B cell (primary cell): ENCODE measurements at regions not wholly inside any gene's neighbourhood (a gene's known extent, or its start where the extent isn't known, plus 50 kb on each side); places are given as distances from the start of the nearest gene placed in this dataset.

Source experiments
- ATAC-seq: fragments of 200-7000 bp; cut with Tn5 transposase; one replicate; pipeline ENCODE4 v1.10.0; 2021; ENCODE audit warnings: low read depth, mild to moderate bottlenecking, moderate number of reproducible peaks, moderate library complexity
- CTCF ChIA-PET: fragments of 350-600 bp; sonication (Branson Sonifier 250); formaldehyde crosslinking; loops from one replicate; lab custom pipeline; 2021; ENCODE audit warnings: antibody characterized with exemption, inconsistent platforms; lab: Charles Lee
- POLR2A ChIA-PET: fragments of 350-600 bp; sonication (Branson Sonifier 250); formaldehyde crosslinking; loops from one replicate; lab custom pipeline; 2021; ENCODE audit warnings: antibody characterized with exemption; lab: Charles Lee
- DNase-seq: peaks from one replicate; pipeline ENCODE4 v3.0.0; 2013
- H2AFZ ChIP-seq: 2 replicates; pipeline ENCODE4 v1.6.1; 2012; ENCODE audit warnings: mild to moderate bottlenecking, low read depth, low read length; ENCODE audit not compliant: insufficient read depth, poor library complexity, severe bottlenecking
- H3K27ac ChIP-seq, 2 donors: 1 replicate in 1 of 2; 2 replicates in 1 of 2; pipeline ENCODE4 v1.5.1; 2012 to 2013; ENCODE audit warnings: low read length in 2 of 2, mild to moderate bottlenecking in 2 of 2, moderate library complexity in 1 of 2
- H3K27me3 ChIP-seq, 4 experiments: fragments of 200-600 bp in 1 of 4; sonication (generic) in 1 of 4; replicated peaks in 1 of 4; 1 replicate in 2 of 4; 2 replicates in 2 of 4; pipeline versions ENCODE4 v1.6.1 to v1.7.0; 2013 to 2016; ENCODE audit warnings: low read length in 3 of 4, mild to moderate bottlenecking in 2 of 4, mixed read lengths in 1 of 4, moderate library complexity in 1 of 4; ENCODE audit not compliant: insufficient read depth in 4 of 4, control insufficient read depth in 3 of 4; ENCODE audit errors: control extremely low read depth in 1 of 4
- H3K36me3 ChIP-seq, 2 experiments: replicated peaks in 1 of 2; 1 replicate in 1 of 2; 2 replicates in 1 of 2; pipeline versions ENCODE4 v1.6.1 to v1.7.1; 2013; ENCODE audit warnings: low read length in 1 of 2; ENCODE audit not compliant: insufficient read depth in 2 of 2, control insufficient read depth in 1 of 2; ENCODE audit errors: control extremely low read depth in 1 of 2, extremely low read depth in 1 of 2
- H3K4me1 ChIP-seq, 2 donors: fragments of 200-600 bp in 1 of 2; sonication (generic) in 1 of 2; 1 replicate in 1 of 2; 2 replicates in 1 of 2; pipeline versions ENCODE4 v1.5.1 to v1.6.1; 2013 to 2017; ENCODE audit warnings: low read length in 2 of 2; ENCODE audit not compliant: control insufficient read depth in 2 of 2, insufficient read depth in 2 of 2
- H3K4me2 ChIP-seq: replicated peaks from 2 replicates; pipeline ENCODE3; 2012; ENCODE audit warnings: mild to moderate bottlenecking, low read depth, low read length; ENCODE audit not compliant: poor library complexity, severe bottlenecking
- H3K4me3 ChIP-seq, 5 experiments: fragments of 200-600 bp in 1 of 5; sonication (generic) in 1 of 5; 1 replicate in 3 of 5; 2 replicates in 2 of 5; pipeline versions ENCODE4 v1.5.1 to v1.7.0; 2011 to 2016; ENCODE audit warnings: low read length in 4 of 5, mild to moderate bottlenecking in 4 of 5, low read depth in 2 of 5, control low read depth in 1 of 5, moderate library complexity in 1 of 5; ENCODE audit not compliant: insufficient read depth in 1 of 5; ENCODE audit errors: control extremely low read depth in 1 of 5, extremely low read depth in 1 of 5
- H3K79me2 ChIP-seq: fragments of 200-600 bp; sonication (generic); one replicate; pipeline ENCODE4 v1.6.0; 2016; ENCODE audit warnings: low read length; ENCODE audit not compliant: control insufficient read depth, insufficient read depth
- H3K9ac ChIP-seq: fragments of 200-600 bp; sonication (generic); 2 replicates; pipeline ENCODE4 v1.6.1; 2017; ENCODE audit warnings: mild to moderate bottlenecking, low read length, moderate library complexity
- H3K9me3 ChIP-seq, 3 donors: one replicate each; pipeline versions ENCODE4 v1.6.1 to v1.7.1; 2013; ENCODE audit warnings: low read length in 2 of 3; ENCODE audit not compliant: control insufficient read depth in 2 of 3, insufficient read depth in 1 of 3; ENCODE audit errors: control extremely low read depth in 1 of 3
- H4K20me1 ChIP-seq: 2 replicates; pipeline ENCODE4 v1.6.0; 2012; ENCODE audit warnings: mild to moderate bottlenecking, low read length; ENCODE audit not compliant: insufficient read depth, control insufficient read depth, poor library complexity, severe bottlenecking
- H3K27ac Mint-ChIP-seq: one replicate; pipeline ENCODE4 v1.8.0; 2021; ENCODE audit warnings: mixed read lengths
- H3K27me3 Mint-ChIP-seq: one replicate; pipeline ENCODE4 v1.8.0; 2021; ENCODE audit warnings: mixed read lengths
- H3K4me1 Mint-ChIP-seq: one replicate; pipeline ENCODE4 v1.8.0; 2021; ENCODE audit warnings: mixed read lengths
- H3K4me3 Mint-ChIP-seq: one replicate; pipeline ENCODE4 v1.8.0; 2021; ENCODE audit warnings: mixed read lengths
- H3K9me3 Mint-ChIP-seq: one replicate; pipeline ENCODE4 v1.8.0; 2022; ENCODE audit warnings: mixed read lengths; ENCODE audit not compliant: insufficient read depth
- CTCF ChIP-seq: fragments of 200-600 bp; IDR thresholded peaks from one replicate; pipeline ENCODE4 v1.8.0; 2022; ENCODE audit warnings: antibody characterized with exemption, mild to moderate bottlenecking
- EZH2 ChIP-seq: IDR thresholded peaks from 2 replicates; pipeline ENCODE4 v1.6.1; 2012; ENCODE audit warnings: borderline replicate concordance, low read depth, mild to moderate bottlenecking, moderate library complexity, low read length; ENCODE audit not compliant: insufficient read depth, poor library complexity, severe bottlenecking
- WGBS: methylation state at CpG from one replicate; pipeline ENCODE4 v1.1.5; 2013; ENCODE audit warnings: missing lambda C conversion rate; ENCODE audit not compliant: insufficient coverage; 5-methylcytosine and 5-hydroxymethylcytosine counted together
- intact Hi-C: fragments of 100-400 bp; cut with micrococcal nuclease; formaldehyde crosslinking; loops from one replicate; pipeline ENCODE4 v1.10.0; 2022

- Mint-ChIP-seq H3K9me3 (peaks cover 3% of the 10 kb centered on the region), H3K4me1 (no peaks in the 10 kb centered on the region), H3K4me3 (no peak overlapping the region), H3K27me3 (no peaks in the 10 kb centered on the region), H3K27ac (no peak overlapping the region)
- Histone ChIP-seq H4K20me1 (no peaks in the 10 kb centered on the region), H3K27ac (no peak overlapping the region), H3K36me3 (no peaks in the 10 kb centered on the region), H3K4me3 (no peak overlapping the region), H3K27me3 (no peaks in the 10 kb centered on the region), H3K4me2 (no peak overlapping the region), H3K4me1 (no peaks in the 10 kb centered on the region), H3K9me3 (peaks cover 0 to 12% (median 0%) of the 10 kb centered on the region in 3 donors), H3K9ac (no peak overlapping the region), H3K79me2 (no peaks in the 10 kb centered on the region), H2AFZ (no peak overlapping the region)
- POLR2A ChIA-PET: no interaction called here
- ATAC-seq (no peak), DNase-seq (no peak)
- WGBS: no CpG with 5 or more reads among the region's 4 CpGs
- TF ChIP-seq CTCF: no peak
- no peak for TF ChIP-seq EZH2
- intact Hi-C loops: no loop called here
- CTCF ChIA-PET: no interaction called here
Measured at GRCh38 chr6:164505425-164505824, 804.0 kb downstream of the C6orf118 start.

- H3K79me2 ChIP-seq: no peaks in the 10 kb centered on the region
- TF ChIP-seq EZH2 (no peak), CTCF (no peak)
- no peak overlapping the region for H3K4me3 ChIP-seq
- no peak overlapping the region for H3K9ac ChIP-seq
- CTCF ChIA-PET: no interaction called here
- H3K27ac Mint-ChIP-seq: no peak overlapping the region
- H3K36me3 ChIP-seq: no peaks in the 10 kb centered on the region
- no peak overlapping the region for H3K4me2 ChIP-seq
- no peak overlapping the region for H3K4me3 Mint-ChIP-seq
- H3K4me1 ChIP-seq: no peaks in the 10 kb centered on the region
- no peaks in the 10 kb centered on the region for H3K27me3 ChIP-seq
- intact Hi-C loops: no loop called here
- H2AFZ ChIP-seq: no peak overlapping the region
- POLR2A ChIA-PET: no interaction called here
- no peaks in the 10 kb centered on the region for H4K20me1 ChIP-seq
- H3K9me3 Mint-ChIP-seq: peaks cover 3% of the 10 kb centered on the region
- no peaks in the 10 kb centered on the region for H3K4me1 Mint-ChIP-seq
- H3K27ac ChIP-seq: no peak overlapping the region
- ATAC-seq: no peak
- WGBS: 0% methylated on average over 1 of the region's 6 CpGs
- DNase-seq: no peak
- H3K9me3 ChIP-seq: peaks cover 0 to 9% (median 0%) of the 10 kb centered on the region in 3 donors
- H3K27me3 Mint-ChIP-seq: no peaks in the 10 kb centered on the region
Measured at GRCh38 chr6:164502833-164503232, 806.6 kb downstream of the C6orf118 start.
